ENCODE measurements at regions not wholly inside any gene's neighbourhood (a gene's known extent, or its start where the extent isn't known, plus 50 kb on each side); places are given as distances from the start of the nearest gene placed in this dataset.
A peak's percentile ranks its signal among the peaks of the same experiment; 100 is the strongest.

GRCh38 chr3:64360280-64360679 lies 135.0 kb upstream of the PRICKLE2 start:
- DNase-seq (ENCODE audit: low spot score in 2 of 2), result no peak
- Histone ChIP-seq H3K36me3 (no peaks in the 10 kb centered on the region), H3K4me1 (peaks cover 0 to 5% (median under 1%) of the 10 kb centered on the region in 4 donors), H3K27ac (no peak overlapping the region), H3K9me3 (no peaks in the 10 kb centered on the region), H3K4me3 (no peak overlapping the region), H3K27me3 (no peaks in the 10 kb centered on the region)
- 89 to 92% methylated on average over 6 of the region's 6 CpGs for WGBS, 2 donors
- TF ChIP-seq, protein P1, sequence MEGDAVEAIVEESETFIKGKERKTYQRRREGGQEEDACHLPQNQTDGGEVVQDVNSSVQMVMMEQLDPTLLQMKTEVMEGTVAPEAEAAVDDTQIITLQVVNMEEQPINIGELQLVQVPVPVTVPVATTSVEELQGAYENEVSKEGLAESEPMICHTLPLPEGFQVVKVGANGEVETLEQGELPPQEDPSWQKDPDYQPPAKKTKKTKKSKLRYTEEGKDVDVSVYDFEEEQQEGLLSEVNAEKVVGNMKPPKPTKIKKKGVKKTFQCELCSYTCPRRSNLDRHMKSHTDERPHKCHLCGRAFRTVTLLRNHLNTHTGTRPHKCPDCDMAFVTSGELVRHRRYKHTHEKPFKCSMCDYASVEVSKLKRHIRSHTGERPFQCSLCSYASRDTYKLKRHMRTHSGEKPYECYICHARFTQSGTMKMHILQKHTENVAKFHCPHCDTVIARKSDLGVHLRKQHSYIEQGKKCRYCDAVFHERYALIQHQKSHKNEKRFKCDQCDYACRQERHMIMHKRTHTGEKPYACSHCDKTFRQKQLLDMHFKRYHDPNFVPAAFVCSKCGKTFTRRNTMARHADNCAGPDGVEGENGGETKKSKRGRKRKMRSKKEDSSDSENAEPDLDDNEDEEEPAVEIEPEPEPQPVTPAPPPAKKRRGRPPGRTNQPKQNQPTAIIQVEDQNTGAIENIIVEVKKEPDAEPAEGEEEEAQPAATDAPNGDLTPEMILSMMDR (IDR thresholded peaks at IDR 0.05), result no peak
- TF ChIP-seq EP300 (IDR thresholded peaks at IDR 0.05) (no peak), POLR2A (IDR thresholded peaks at IDR 0.05) (no peak)

- WGBS, 2 donors, result 88 to 91% methylated on average over 4 of the region's 4 CpGs
- H3K9me3 ChIP-seq, result no peaks in the 10 kb centered on the region
- DNase-seq (ENCODE audit: low spot score in 2 of 2), result no peak
- no peaks in the 10 kb centered on the region for H3K36me3 ChIP-seq
- peaks cover 0 to 7% (median 3%) of the 10 kb centered on the region in 4 donors for H3K4me1 ChIP-seq
- H3K27me3 ChIP-seq, result no peaks in the 10 kb centered on the region
- H3K27ac ChIP-seq, result no peak overlapping the region
- TF ChIP-seq, protein P1 (IDR thresholded peaks at IDR 0.05), result no peak
- TF ChIP-seq EP300 (IDR thresholded peaks at IDR 0.05) (no peak), POLR2A (IDR thresholded peaks at IDR 0.05) (no peak)
- no peak overlapping the region for H3K4me3 ChIP-seq
Measured at GRCh38 chr3:64359735-64360134, 134.5 kb upstream of the PRICKLE2 start.

GRCh38 chr3:64358853-64359252 lies 133.6 kb upstream of the PRICKLE2 start:
- no peak for DNase-seq (ENCODE audit: low spot score in 2 of 2)
- TF ChIP-seq EP300 (IDR thresholded peaks at IDR 0.05), result no peak
- WGBS, 2 donors, result 66 to 76% methylated on average over 3 to 4 of the region's 4 CpGs

DNA sequence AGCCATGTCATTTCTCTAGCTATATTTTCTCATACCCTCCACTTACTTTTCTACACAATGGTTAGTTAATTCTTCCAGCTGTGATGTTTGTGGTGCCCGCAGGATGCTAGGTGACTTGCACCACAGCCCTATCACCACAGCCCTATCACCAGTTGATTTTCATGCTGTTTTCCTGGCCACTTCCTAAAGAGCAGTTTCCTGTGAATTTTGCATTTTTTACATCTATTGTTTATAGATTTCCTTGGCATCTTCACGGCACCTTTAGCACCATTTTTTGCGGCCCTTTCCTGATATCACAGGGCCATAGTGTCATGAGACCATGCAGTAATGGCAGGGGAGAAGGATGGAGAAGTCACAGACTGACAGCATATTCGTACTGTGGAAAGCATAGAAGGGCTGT lies 132.9 kb upstream of the PRICKLE2 start:
- TF ChIP-seq EP300 (IDR thresholded peaks at IDR 0.05) (no peak), POLR2A (IDR thresholded peaks at IDR 0.05) (no peak)
- TF ChIP-seq, protein P1 (IDR thresholded peaks at IDR 0.05), result no peak
- H3K9me3 ChIP-seq, result no peaks in the 10 kb centered on the region
- WGBS, 2 donors, result 63 to 68% methylated on average over 4 of the region's 4 CpGs
- H3K27me3 ChIP-seq, result no peaks in the 10 kb centered on the region
- H3K4me1 ChIP-seq, result peaks cover 0 to 7% (median 3%) of the 10 kb centered on the region in 4 donors
- H3K27ac ChIP-seq, result no peak overlapping the region
- no peak for DNase-seq (ENCODE audit: low spot score in 2 of 2)
- H3K4me3 ChIP-seq, result no peak overlapping the region
- H3K36me3 ChIP-seq, result no peaks in the 10 kb centered on the region

More at GRCh38 chr3:64358853-64359252, 133.6 kb upstream of the PRICKLE2 start:
- H3K27me3 ChIP-seq, result no peaks in the 10 kb centered on the region
- no peaks in the 10 kb centered on the region for H3K9me3 ChIP-seq
- H3K4me3 ChIP-seq, result no peak overlapping the region
- peaks cover 0 to 7% (median 3%) of the 10 kb centered on the region in 4 donors for H3K4me1 ChIP-seq
- H3K27ac ChIP-seq, result no peak overlapping the region
- H3K36me3 ChIP-seq, result no peaks in the 10 kb centered on the region

- Histone ChIP-seq H3K27ac (no peak overlapping the region), H3K36me3 (no peaks in the 10 kb centered on the region), H3K9me3 (no peaks in the 10 kb centered on the region), H3K27me3 (no peaks in the 10 kb centered on the region), H3K4me3 (no peak overlapping the region), H3K4me1 (peaks cover 0 to 7% (median 3%) of the 10 kb centered on the region in 4 donors)
- TF ChIP-seq, protein P1 (IDR thresholded peaks at IDR 0.05), result no peak
- TF ChIP-seq POLR2A (IDR thresholded peaks at IDR 0.05), result no peak
- TF ChIP-seq EP300 (IDR thresholded peaks at IDR 0.05), result no peak
- no peak for DNase-seq (ENCODE audit: low spot score in 2 of 2)
Measured at GRCh38 chr3:64357481-64357880, 132.2 kb upstream of the PRICKLE2 start.

DNA sequence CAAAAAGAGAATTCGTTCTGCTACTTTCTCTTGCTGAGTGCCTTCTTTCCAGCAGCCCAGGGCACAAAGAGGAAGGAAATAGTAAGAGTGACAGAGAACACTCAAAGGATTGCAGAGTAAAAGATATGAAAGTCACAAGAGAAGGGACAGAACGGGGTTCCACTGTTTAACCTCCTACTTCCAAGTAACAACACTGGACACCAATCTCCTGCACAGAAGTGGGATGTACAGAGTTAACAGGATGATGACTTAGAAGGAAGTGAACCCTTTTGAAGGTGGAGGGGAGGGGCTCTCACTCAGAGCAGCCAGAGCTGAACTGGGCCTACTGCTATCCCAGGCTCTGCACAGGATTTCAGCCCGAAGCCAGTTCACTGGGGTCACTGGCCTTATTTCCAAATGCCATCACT lies 130.1 kb upstream of the PRICKLE2 start:
- H3K27me3 ChIP-seq, result no peaks in the 10 kb centered on the region
- H3K9me3 ChIP-seq, result no peaks in the 10 kb centered on the region
- H3K27ac ChIP-seq, result peak overlapping the region in 1 of 4 donors; percentile 1
- H3K4me3 ChIP-seq, result no peak overlapping the region
- no peak for DNase-seq (ENCODE audit: low spot score in 2 of 2)
- peaks cover 0 to 7% (median 3%) of the 10 kb centered on the region in 4 donors for H3K4me1 ChIP-seq
- 22 to 32% methylated on average over 3 of the region's 3 CpGs for WGBS, 2 donors
- TF ChIP-seq POLR2A (IDR thresholded peaks at IDR 0.05), result no peak
- no peaks in the 10 kb centered on the region for H3K36me3 ChIP-seq

Data from tibial nerve (tissue), 4 donors.